HL-60 (cell line): ENCODE measurements at regions not wholly inside any gene's neighbourhood (a gene's known extent, or its start where the extent isn't known, plus 50 kb on each side); places are given as distances from the start of the nearest gene placed in this dataset.

ENCODE experiments used
- DNase-seq, 2 experiments: peaks; one replicate each; pipeline ENCODE4 v3.0.0-alpha.2; 2010 to 2020; ENCODE audit warnings: low read depth in 1 of 2, low spot score in 1 of 2
- H3K27ac ChIP-seq: fragments of 250-450 bp; sonication (Bioruptor Pico); replicated peaks from 2 replicates; pipeline ENCODE4 v1.5.1; 2020; ENCODE audit warnings: mild to moderate bottlenecking, moderate library complexity
- H3K27me3 ChIP-seq: fragments of 250-450 bp; sonication (Bioruptor Pico); 2 replicates; pipeline ENCODE4 v1.5.1; 2021; ENCODE audit warnings: mild to moderate bottlenecking, moderate library complexity; ENCODE audit not compliant: insufficient read depth, poor library complexity, severe bottlenecking
- H3K4me3 ChIP-seq: replicated peaks from 2 replicates; pipeline ENCODE4 v1.5.1; 2011; ENCODE audit warnings: mild to moderate bottlenecking, control low read depth, low read length; ENCODE audit not compliant: insufficient read depth
- GABPA ChIP-seq: IDR thresholded peaks from 2 replicates; pipeline ENCODE4 v1.6.1; 2012; ENCODE audit warnings: low read depth
- POLR2AphosphoS5 ChIP-seq: IDR thresholded peaks from 2 replicates; pipeline ENCODE4 v1.6.1; 2012; ENCODE audit warnings: low read depth
- SPI1 ChIP-seq: IDR thresholded peaks from 2 replicates; pipeline ENCODE4 v1.6.1; 2012; ENCODE audit warnings: low read depth, mild to moderate bottlenecking, borderline replicate concordance
- TF ChIP-seq, protein P1 (sequence below): IDR thresholded peaks from one replicate; pipeline ENCODE4 v1.5.1; 2011; ENCODE audit warnings: low read length, control low read depth, inconsistent platforms; ENCODE audit not compliant: insufficient read depth
- TF ChIP-seq, protein P2 (sequence below): IDR thresholded peaks from 2 replicates; pipeline ENCODE4 v1.6.1; 2012; ENCODE audit warnings: low read depth; ENCODE audit not compliant: insufficient replicate concordance

DNA sequence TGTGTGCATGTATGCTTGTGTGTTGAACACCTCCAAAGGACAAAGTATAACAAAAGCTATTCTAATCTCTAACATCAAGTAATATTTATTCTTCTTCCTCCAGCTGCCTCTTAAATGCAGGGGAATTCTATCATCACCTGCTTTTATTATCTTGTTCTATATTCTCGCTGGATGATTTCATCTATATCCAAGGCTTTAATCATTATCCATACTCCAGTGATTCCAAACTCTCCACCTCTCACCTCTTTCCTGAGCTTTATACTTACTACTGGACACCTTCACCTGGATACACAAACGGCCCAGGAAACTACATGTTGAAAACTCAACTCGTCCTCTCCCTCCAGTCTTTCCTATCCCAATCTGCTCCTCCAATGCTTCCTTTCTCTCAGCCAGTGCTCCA, 418.6 kb downstream of the KLF5 start:
- TF ChIP-seq GABPA = no peak
- TF ChIP-seq, protein P1, sequence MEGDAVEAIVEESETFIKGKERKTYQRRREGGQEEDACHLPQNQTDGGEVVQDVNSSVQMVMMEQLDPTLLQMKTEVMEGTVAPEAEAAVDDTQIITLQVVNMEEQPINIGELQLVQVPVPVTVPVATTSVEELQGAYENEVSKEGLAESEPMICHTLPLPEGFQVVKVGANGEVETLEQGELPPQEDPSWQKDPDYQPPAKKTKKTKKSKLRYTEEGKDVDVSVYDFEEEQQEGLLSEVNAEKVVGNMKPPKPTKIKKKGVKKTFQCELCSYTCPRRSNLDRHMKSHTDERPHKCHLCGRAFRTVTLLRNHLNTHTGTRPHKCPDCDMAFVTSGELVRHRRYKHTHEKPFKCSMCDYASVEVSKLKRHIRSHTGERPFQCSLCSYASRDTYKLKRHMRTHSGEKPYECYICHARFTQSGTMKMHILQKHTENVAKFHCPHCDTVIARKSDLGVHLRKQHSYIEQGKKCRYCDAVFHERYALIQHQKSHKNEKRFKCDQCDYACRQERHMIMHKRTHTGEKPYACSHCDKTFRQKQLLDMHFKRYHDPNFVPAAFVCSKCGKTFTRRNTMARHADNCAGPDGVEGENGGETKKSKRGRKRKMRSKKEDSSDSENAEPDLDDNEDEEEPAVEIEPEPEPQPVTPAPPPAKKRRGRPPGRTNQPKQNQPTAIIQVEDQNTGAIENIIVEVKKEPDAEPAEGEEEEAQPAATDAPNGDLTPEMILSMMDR = no peak
- TF ChIP-seq, protein P2, sequence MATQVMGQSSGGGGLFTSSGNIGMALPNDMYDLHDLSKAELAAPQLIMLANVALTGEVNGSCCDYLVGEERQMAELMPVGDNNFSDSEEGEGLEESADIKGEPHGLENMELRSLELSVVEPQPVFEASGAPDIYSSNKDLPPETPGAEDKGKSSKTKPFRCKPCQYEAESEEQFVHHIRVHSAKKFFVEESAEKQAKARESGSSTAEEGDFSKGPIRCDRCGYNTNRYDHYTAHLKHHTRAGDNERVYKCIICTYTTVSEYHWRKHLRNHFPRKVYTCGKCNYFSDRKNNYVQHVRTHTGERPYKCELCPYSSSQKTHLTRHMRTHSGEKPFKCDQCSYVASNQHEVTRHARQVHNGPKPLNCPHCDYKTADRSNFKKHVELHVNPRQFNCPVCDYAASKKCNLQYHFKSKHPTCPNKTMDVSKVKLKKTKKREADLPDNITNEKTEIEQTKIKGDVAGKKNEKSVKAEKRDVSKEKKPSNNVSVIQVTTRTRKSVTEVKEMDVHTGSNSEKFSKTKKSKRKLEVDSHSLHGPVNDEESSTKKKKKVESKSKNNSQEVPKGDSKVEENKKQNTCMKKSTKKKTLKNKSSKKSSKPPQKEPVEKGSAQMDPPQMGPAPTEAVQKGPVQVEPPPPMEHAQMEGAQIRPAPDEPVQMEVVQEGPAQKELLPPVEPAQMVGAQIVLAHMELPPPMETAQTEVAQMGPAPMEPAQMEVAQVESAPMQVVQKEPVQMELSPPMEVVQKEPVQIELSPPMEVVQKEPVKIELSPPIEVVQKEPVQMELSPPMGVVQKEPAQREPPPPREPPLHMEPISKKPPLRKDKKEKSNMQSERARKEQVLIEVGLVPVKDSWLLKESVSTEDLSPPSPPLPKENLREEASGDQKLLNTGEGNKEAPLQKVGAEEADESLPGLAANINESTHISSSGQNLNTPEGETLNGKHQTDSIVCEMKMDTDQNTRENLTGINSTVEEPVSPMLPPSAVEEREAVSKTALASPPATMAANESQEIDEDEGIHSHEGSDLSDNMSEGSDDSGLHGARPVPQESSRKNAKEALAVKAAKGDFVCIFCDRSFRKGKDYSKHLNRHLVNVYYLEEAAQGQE = no peak
- TF ChIP-seq POLR2AphosphoS5 = no peak
- TF ChIP-seq SPI1 = no peak
- H3K27me3 ChIP-seq = no peaks in the 10 kb centered on the region
- no peak overlapping the region for H3K27ac ChIP-seq
- no peak for DNase-seq
- H3K4me3 ChIP-seq = no peak overlapping the region

DNA sequence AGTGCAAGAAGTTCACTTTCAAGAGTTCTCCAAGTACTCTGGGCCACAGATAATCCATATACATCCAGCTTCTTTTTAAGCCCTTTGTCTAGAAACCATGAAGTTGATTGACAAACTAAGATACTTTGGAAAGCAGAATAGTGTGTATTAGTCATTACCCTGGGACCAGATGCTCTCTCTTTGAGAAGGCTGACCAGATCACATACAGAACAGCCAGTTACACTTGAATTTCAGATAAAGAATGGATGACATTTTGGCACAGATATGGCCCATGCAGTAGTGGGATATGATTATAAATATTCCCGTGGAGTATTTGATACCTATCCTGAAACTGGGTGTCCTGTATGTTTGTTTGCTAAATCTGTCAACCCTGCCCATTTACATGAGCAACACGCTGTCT, 414.2 kb downstream of the KLF5 start:
- H3K27ac ChIP-seq = no peak overlapping the region
- no peak for TF ChIP-seq POLR2AphosphoS5
- TF ChIP-seq GABPA = no peak
- TF ChIP-seq, protein P1 = no peak
- TF ChIP-seq SPI1 = no peak
- TF ChIP-seq, protein P2 = no peak

DNA sequence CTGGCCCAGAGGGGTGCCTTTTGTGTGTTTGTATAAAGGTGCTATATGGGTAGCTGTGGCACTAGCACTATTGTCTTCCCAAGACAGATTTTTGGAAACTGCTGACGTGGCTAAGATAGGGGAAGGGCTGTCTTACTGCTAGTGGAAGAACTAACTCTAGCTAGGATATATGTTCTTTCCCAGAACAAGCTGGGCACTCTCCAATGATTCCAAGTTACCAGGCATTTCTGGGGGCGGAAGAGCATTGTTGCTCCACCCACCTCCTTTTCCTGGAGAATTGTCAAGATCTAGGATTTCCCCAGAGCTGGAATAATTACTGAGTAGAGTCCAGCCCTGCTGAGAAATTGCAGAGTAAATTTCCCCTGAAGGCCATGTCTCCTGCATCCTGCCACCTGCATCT, 408.3 kb downstream of the KLF5 start:
- TF ChIP-seq, protein P2 = no peak
- TF ChIP-seq SPI1 (no peak), POLR2AphosphoS5 (no peak), GABPA (no peak)
- TF ChIP-seq, protein P1 = no peak
- Histone ChIP-seq H3K4me3 (no peak overlapping the region), H3K27ac (no peak overlapping the region), H3K27me3 (no peaks in the 10 kb centered on the region)
- no peak for DNase-seq

More for the DNA sequence above, 414.2 kb downstream of the KLF5 start:
- DNase-seq = no peak
- H3K4me3 ChIP-seq = no peak overlapping the region
- no peaks in the 10 kb centered on the region for H3K27me3 ChIP-seq
